G401 (cell line): ENCODE measurements at regions not wholly inside any gene's neighbourhood (a gene's known extent, or its start where the extent isn't known, plus 50 kb on each side); places are given as distances from the start of the nearest gene placed in this dataset.

ENCODE experiments used
- DNase-seq: peaks from one replicate; pipeline ENCODE4 v3.0.0-alpha.2; 2015; ENCODE audit warnings: low spot score
- in situ Hi-C: cut with HindIII; loops from 2 replicates; pipeline ENCODE4 v1.10.0; 2016; ENCODE audit warnings: low sequenced_read_pairs, mixed read lengths

GRCh38 chr18:77984833-77985232 is 735.2 kb downstream of the GALR1 start:
- in situ Hi-C loops = no loop called here
- DNase-seq = no peak

DNA sequence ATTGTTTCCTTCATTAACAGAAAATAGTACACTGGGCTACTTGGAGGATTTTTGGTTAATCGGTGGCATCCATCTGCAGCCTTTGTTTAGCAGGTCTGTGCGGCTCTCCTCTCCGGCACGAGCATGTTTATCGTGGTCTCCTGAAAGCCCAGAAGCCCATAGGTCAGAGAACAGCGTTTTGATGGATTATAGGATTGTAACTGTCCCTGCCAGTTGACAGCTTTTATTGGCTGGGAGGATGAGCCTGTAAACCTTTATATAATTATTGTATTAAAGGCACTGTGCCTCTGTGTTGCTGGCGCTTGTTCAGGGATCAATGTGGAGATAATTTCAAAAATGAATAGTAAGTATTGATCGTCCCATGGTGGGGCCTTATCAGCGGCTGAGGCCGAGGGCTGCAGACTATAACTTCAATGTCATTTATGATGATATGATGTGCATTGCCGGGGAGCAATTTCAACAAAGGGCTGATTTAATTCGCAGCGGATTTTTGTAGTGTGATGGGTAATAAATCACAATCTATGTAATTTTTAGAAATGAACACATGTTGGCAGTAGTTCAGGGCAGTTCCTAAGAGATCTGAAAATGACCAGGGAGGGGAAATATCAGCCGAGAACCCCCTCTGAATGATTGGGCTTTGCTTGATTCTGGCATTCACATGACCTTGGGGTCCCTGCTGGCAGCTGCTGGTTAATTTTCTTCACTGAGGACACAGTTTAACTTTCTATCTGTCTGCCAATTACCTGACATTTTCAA is 736.1 kb downstream of the GALR1 start:
- in situ Hi-C loops = no loop called here
- no peak for DNase-seq

DNA sequence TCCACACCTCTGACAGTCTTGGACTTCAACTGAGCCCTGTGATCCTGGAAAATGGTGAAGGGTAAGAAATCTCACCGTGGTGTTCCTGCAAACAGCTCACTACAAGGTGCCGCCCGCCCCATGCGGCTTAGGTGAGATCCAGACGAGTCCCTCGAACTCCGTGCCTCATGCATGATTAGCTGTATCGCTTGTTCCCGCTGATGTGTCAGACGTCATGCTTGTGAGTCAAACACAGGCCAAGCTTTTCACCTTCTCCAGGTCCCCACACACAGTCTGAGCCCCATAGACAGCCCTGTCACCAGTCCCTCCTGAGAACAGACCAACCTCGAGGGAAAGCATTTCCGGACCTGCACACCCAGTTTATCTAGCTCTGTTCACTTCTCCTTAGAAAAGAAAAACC is 740.5 kb downstream of the GALR1 start:
- DNase-seq = no peak
- in situ Hi-C loops = no loop called here

DNA sequence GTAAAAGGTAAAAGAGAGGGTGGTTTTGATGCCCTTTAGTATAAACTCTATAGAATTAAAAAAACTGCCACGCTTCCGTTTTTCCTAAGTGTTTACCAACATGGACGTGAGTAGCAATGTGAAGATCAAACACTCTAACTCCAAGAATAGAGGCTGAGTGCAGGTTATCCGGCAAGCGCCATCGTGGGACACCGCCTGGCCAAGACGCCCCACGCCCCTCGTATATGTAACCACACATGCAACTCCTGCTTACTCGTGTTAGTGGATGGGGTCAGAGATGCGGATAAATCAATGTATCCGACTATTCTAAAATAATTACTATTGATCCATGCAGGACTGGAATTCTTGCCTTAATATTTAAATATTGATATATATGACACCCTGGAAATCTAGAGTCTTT is 741.3 kb downstream of the GALR1 start:
- in situ Hi-C loops = no loop called here
- DNase-seq = no peak

DNA sequence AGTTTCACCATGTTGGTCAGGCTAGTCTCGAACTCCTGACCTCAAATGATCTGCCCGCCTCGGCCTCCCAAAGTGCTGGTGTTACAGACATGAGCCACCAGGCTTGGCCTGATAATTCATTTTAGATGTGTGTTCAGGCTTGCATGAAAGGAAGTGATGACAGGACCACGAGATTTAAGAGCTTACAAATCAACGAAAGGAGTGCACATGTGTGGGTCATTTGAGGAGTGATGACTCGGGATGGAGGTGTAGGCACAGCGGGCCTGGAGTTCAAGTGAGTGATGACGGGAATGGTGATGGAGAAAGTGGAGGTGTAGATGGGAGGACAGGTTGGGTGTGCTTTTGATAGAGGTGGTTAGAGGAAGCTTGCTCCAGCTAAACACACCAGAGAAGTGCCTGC is 742.4 kb downstream of the GALR1 start:
- in situ Hi-C loops = no loop called here
- no peak for DNase-seq

DNA sequence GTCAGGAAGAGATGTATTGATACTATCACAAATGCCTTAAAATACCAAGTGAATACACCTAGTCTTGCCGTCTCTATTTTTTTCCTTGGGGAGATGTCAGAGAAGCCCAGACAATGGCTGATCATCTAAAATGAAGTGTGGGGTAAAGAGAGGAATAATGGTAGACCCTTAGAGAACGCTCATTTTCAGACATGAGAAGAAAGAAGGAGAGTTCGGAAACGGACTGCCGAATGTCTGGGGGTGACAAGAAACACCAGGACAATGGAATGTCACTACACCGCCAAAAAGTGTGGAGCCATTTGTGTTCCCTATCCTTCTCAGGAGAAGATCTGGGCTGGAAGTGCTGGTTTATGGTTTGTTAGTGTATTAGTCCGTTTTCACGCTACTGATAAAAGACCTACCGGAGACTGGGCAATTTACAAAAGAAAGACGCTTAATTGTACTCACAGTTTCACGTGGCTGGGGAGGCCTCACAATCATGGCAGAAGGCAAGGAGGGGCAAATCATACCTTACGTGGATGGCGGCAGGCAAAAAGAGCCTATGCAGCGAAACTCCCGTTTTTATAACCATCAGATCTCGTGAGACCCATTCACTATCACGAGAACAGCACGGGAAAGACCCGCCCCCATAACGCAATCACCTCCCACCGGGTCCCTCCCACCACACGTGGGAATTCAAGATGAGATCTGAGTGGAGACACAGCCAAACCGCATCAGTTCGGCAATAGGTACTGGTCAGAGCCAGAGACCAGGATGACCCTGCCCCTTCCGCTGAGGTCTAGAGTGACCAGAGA is 743.7 kb downstream of the GALR1 start:
- in situ Hi-C loops = no loop called here
- DNase-seq = no peak

DNA sequence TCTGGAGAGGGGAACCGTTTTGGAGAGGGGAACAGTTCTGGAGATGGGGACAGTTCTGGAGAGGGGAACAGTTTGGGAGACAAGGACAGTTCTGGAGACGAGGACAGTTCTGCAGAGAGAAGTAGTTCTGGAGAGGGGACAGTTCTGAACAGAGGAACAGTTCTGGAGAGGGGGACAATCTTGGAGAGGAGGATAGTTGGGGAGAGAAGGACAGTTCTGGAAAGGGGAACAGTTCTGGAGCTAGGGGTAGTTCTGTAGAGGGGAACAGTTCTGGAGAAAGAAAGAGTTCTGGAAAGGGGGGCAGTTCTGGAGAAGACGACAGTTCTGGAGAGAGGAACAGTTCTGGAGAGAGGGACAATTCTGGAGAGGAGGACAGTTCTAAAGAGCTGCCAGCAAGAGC is 745.9 kb downstream of the GALR1 start:
- in situ Hi-C loops = no loop called here
- DNase-seq = no peak

DNA sequence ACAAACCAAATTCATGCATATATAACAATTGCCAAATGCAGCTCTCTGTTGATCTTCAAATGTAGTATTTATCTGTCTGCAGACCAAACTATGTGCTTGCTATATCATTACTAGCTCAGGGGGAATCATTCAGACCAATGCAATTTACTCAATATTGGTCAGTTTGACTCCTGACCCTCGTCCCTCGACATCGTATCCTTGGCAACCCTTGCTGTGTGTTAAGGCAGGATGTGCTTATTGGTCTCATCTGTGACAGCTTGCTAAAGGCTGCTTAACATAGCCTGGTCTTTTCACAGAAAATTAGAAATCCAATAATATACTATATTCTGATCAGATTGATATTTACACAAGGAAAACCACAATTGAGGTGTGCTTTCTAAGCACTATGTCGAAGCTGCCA is 747.1 kb downstream of the GALR1 start:
- in situ Hi-C loops = no loop called here
- no peak for DNase-seq

- no peak for DNase-seq
- in situ Hi-C loops = no loop called here
Observed at GRCh38 chr18:78001811-78002210, 752.2 kb downstream of the GALR1 start.

GRCh38 chr18:78006006-78006773 is 756.5 kb downstream of the GALR1 start:
- in situ Hi-C loops = no loop called here
- DNase-seq = no peak

DNA sequence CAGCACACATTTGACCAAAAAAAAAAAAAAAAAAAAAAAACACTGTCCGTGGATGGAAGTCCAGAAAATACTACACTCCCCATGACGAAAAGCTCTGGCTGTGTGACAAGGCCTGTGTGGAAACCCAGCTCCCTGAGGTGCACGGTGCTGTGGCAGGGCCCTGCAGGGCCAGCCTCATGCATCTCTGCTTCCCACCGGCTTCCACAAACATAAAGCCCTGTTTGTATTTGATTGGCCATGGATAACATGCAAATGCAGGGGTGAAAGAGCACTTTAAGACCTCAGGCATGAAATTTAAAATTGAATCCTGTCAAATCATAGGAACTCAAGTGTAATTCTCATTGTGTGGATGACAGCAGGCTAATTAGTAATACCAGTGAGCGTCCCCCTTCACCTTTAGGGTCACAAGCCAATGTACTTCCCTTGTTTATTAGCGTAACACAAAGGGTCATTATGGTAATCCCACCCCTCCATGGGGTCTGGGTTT is 757.2 kb downstream of the GALR1 start:
- DNase-seq = no peak
- in situ Hi-C loops = no loop called here

DNA sequence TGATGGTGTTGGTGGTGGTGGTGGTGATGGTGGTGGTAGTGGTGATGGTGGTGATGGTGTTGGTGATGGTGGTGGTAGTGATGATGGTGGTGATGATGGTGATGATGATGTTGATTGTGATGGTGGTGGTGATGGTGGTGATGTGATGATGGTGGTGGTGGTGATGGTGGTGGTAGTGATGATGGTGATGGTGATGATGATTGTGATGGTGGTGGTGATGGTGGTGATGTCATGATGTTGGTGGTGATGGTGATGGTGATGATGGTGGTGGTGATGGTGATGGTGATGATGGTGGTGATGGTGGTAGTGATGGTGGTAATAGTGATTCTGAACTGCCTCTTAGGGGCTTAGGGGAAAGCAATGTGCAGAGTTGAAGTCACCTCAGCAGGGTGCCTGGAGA is 760.7 kb downstream of the GALR1 start:
- no peak for DNase-seq
- in situ Hi-C loops = no loop called here

- DNase-seq = no peak
Observed at GRCh38 chr18:78017869-78018268, 768.2 kb downstream of the GALR1 start.

DNA sequence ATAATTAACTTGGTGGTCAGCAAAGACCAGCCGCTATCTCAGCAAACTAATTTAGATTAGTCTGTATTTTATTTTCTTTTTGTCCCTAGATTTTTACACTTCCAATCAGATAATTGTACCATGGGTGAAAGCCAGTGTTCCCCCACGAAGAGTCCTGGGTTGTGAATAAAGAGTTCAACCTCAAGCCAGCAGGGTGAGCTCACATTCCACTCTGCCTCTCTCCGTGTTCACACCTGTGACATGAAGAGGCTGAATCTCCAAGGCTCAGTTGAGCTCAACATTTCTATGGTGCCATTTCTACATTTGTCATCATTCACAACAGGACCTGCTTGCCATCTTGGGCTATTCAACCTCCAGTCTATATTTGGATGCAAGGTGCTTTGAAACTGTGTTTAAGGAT is 771.5 kb downstream of the GALR1 start:
- no peak for DNase-seq
- in situ Hi-C loops = no loop called here

More at GRCh38 chr18:78017869-78018268, 768.2 kb downstream of the GALR1 start:
- in situ Hi-C loops = no loop called here

GRCh38 chr18:78031589-78031988 is 781.9 kb downstream of the GALR1 start:
- in situ Hi-C loops = no loop called here
- no peak for DNase-seq

- no peak for DNase-seq
- in situ Hi-C loops = no loop called here
Observed at GRCh38 chr18:78031991-78032390, 782.3 kb downstream of the GALR1 start.

- in situ Hi-C loops = no loop called here
- DNase-seq = no peak
Observed at GRCh38 chr18:78032574-78032973, 782.9 kb downstream of the GALR1 start.

- DNase-seq = no peak
- in situ Hi-C loops = no loop called here
Observed at GRCh38 chr18:78034755-78035154, 785.1 kb downstream of the GALR1 start.

DNA sequence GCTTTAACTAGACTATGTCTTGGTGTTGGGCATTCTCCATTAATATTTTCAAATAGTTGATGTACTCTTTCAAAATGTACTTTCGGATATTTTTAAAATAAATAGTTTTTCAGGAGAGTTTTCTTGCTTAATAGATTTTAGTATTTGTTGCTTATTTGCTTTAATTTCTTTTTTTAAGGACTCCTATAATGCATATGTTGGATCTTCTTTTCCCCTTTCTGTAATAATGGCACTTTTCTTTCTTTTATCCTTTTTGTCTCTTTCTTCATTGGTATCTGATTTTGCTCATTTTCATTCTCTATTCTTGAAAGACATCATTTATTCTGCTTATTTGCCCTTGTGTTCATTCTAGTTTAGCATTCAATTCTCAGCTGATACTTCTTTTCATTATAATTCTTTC is 791.6 kb downstream of the GALR1 start:
- no peak for DNase-seq
- in situ Hi-C loops = no loop called here

GRCh38 chr18:78046631-78047030 is 797.0 kb downstream of the GALR1 start:
- in situ Hi-C loops = no loop called here
- no peak for DNase-seq
